ENCODE measurements at regions not wholly inside any gene's neighbourhood (a gene's known extent, or its start where the extent isn't known, plus 50 kb on each side); places are given as distances from the start of the nearest gene placed in this dataset.

DNA sequence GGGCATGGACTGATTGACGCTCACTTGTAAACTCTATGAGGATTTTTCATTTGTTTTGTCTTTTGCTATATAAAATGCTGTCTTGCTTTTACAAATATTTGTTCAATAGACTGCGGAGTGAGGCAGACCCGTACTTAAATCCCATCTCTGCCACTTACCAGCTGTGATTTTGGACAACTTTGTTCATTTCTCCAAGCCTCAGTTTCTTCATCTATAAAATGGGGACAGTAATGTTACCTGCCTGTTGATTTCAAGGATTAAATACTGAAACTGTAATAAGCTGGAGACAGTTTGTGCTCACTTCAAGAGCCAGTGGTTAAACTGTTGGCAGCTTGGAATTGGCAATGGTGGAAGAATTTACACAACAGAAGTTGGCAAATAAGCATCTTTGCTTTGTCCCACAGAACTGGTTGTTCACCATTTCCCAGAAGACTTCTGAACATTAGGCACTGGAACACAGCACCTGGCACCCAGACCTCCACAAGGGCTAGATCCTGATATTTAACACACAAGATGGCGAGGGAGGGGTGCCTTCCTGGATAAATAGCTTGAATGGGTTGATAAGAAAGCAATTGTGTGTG is 479.2 kb downstream of the QKI start:
- TF ChIP-seq, protein P1, sequence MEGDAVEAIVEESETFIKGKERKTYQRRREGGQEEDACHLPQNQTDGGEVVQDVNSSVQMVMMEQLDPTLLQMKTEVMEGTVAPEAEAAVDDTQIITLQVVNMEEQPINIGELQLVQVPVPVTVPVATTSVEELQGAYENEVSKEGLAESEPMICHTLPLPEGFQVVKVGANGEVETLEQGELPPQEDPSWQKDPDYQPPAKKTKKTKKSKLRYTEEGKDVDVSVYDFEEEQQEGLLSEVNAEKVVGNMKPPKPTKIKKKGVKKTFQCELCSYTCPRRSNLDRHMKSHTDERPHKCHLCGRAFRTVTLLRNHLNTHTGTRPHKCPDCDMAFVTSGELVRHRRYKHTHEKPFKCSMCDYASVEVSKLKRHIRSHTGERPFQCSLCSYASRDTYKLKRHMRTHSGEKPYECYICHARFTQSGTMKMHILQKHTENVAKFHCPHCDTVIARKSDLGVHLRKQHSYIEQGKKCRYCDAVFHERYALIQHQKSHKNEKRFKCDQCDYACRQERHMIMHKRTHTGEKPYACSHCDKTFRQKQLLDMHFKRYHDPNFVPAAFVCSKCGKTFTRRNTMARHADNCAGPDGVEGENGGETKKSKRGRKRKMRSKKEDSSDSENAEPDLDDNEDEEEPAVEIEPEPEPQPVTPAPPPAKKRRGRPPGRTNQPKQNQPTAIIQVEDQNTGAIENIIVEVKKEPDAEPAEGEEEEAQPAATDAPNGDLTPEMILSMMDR (IDR thresholded peaks at IDR 0.05; ENCODE audit: insufficient read depth, low read length, poor library complexity, severe bottlenecking): no peak
- TF ChIP-seq EZH2phosphoT487 (conservative IDR thresholded peaks at IDR 0.05; ENCODE audit: low read length): no peak
- no peak overlapping the region for H3K9ac ChIP-seq (ENCODE audit: low read length)
- H3K79me2 ChIP-seq (ENCODE audit: insufficient read depth, low read length): no peaks in the 10 kb centered on the region
- H4K20me1 ChIP-seq (ENCODE audit: low read depth, low read length): no peaks in the 10 kb centered on the region
- H3K9me3 ChIP-seq (ENCODE audit: insufficient read depth, low read length): no peaks in the 10 kb centered on the region
- no peak overlapping the region for H3K4me3 ChIP-seq (ENCODE audit: insufficient read depth, low read length, poor library complexity, severe bottlenecking)
- no peak overlapping the region for H3K27ac ChIP-seq (ENCODE audit: low read depth, low read length)
- no peaks in the 10 kb centered on the region for H3K9me2 ChIP-seq (replicated peaks; ENCODE audit: insufficient read depth, low read length)
- H3K4me2 ChIP-seq (ENCODE audit: low read depth, low read length, poor library complexity, severe bottlenecking): no peak overlapping the region
- H3K27me3 ChIP-seq (ENCODE audit: low read length): no peaks in the 10 kb centered on the region
- H2AFZ ChIP-seq (ENCODE audit: low read depth, low read length, severe bottlenecking): no peak overlapping the region
- H3K36me3 ChIP-seq (ENCODE audit: low read length): no peaks in the 10 kb centered on the region
- H3F3A ChIP-seq (ENCODE audit: insufficient read depth): no peaks in the 10 kb centered on the region

DNA sequence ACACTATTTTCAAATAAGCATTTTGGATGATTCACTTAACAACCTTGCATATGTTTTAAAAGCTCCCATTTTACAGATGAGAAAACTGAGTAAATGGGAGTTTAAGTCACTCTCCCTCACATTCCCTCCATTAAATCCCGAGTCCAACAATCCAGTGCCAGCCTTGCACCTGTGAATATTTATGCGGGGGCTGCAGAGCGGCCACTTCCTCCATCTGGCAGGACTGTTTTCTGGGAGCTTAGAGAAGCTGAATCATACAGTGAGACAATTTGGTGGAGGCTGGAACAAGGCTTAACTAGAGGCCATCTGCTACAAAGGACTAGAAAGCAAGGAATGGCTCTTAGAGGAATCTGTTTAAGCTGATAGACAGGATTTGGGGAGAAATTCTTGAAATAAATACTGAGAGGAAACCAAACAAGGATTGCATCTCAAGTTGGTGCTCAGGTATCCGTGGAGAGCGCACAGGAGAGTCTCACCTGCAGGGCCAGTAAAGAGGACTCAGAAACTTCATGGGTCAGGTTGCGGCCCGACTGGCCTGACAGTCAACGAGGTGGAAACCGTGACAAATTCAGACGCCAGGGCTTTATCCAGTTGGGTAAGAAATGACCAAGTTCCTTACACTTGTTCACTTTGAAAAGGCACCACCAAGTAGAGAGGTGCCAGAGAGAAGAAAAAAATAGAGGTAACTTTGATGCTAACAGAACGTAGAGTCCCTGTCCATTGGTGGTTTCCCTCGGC is 478.5 kb downstream of the QKI start:
- no peak overlapping the region for H3K4me3 ChIP-seq (ENCODE audit: insufficient read depth, low read length, poor library complexity, severe bottlenecking)
- TF ChIP-seq, protein P1 (IDR thresholded peaks at IDR 0.05; ENCODE audit: insufficient read depth, low read length, poor library complexity, severe bottlenecking): no peak
- no peak for TF ChIP-seq EZH2phosphoT487 (conservative IDR thresholded peaks at IDR 0.05; ENCODE audit: low read length)
- H3K27me3 ChIP-seq (ENCODE audit: low read length): no peaks in the 10 kb centered on the region
- no peaks in the 10 kb centered on the region for H3K9me2 ChIP-seq (replicated peaks; ENCODE audit: insufficient read depth, low read length)
- no peaks in the 10 kb centered on the region for H3K36me3 ChIP-seq (ENCODE audit: low read length)
- H3K9me3 ChIP-seq (ENCODE audit: insufficient read depth, low read length): no peaks in the 10 kb centered on the region
- no peak overlapping the region for H3K9ac ChIP-seq (ENCODE audit: low read length)
- H4K20me1 ChIP-seq (ENCODE audit: low read depth, low read length): no peaks in the 10 kb centered on the region
- no peak overlapping the region for H2AFZ ChIP-seq (ENCODE audit: low read depth, low read length, severe bottlenecking)
- no peaks in the 10 kb centered on the region for H3F3A ChIP-seq (ENCODE audit: insufficient read depth)
- H3K79me2 ChIP-seq (ENCODE audit: insufficient read depth, low read length): no peaks in the 10 kb centered on the region
- no peak overlapping the region for H3K27ac ChIP-seq (ENCODE audit: low read depth, low read length)
- no peak overlapping the region for H3K4me2 ChIP-seq (ENCODE audit: low read depth, low read length, poor library complexity, severe bottlenecking)

- Histone ChIP-seq H3K27me3 (ENCODE audit: low read length) (no peaks in the 10 kb centered on the region), H2AFZ (ENCODE audit: low read depth, low read length, severe bottlenecking) (no peak overlapping the region), H4K20me1 (ENCODE audit: low read depth, low read length) (no peaks in the 10 kb centered on the region), H3K9me3 (ENCODE audit: insufficient read depth, low read length) (no peaks in the 10 kb centered on the region), H3F3A (ENCODE audit: insufficient read depth) (no peaks in the 10 kb centered on the region), H3K36me3 (ENCODE audit: low read length) (no peaks in the 10 kb centered on the region), H3K9me2 (replicated peaks; ENCODE audit: insufficient read depth, low read length) (no peaks in the 10 kb centered on the region), H3K4me2 (ENCODE audit: low read depth, low read length, poor library complexity, severe bottlenecking) (no peak overlapping the region), H3K9ac (ENCODE audit: low read length) (no peak overlapping the region), H3K4me3 (ENCODE audit: insufficient read depth, low read length, poor library complexity, severe bottlenecking) (no peak overlapping the region), H3K27ac (ENCODE audit: low read depth, low read length) (no peak overlapping the region), H3K79me2 (ENCODE audit: insufficient read depth, low read length) (no peaks in the 10 kb centered on the region)
- TF ChIP-seq, protein P1 (IDR thresholded peaks at IDR 0.05; ENCODE audit: insufficient read depth, low read length, poor library complexity, severe bottlenecking): no peak
- TF ChIP-seq EZH2phosphoT487 (conservative IDR thresholded peaks at IDR 0.05; ENCODE audit: low read length): no peak
Measured at GRCh38 chr6:163889904-163890514, 475.5 kb downstream of the QKI start.
